HCT116 (cell line): ENCODE measurements at regions not wholly inside any gene's neighbourhood (a gene's known extent, or its start where the extent isn't known, plus 50 kb on each side); places are given as distances from the start of the nearest gene placed in this dataset.
"Not testable (repeated sequence)": the region's sequence is repeated elsewhere in the genome, so short reads cannot be mapped to it uniquely, and the experiment has no call there.

Source experiments
- ATAC-seq: fragments of 200-7000 bp; cut with Tn5 transposase; 2 replicates; pipeline ENCODE4 v1.9.1; 2020; ENCODE audit warnings: mild to moderate bottlenecking, moderate library complexity
- BruUV-seq: library from RNA; stranded (reverse); fragments of 400-500 nt; replicated peaks from 2 replicates; lab custom pipeline; 2021; lab: Mats Ljungman, UMichigan
- CTCF ChIA-PET: fragments of 300-600 bp; sonication (Branson Sonifier 250); formaldehyde crosslinking; loops from one replicate; lab custom pipeline; 2021; ENCODE audit warnings: antibody characterized with exemption; lab: Charles Lee
- POLR2A ChIA-PET: fragments of 300-600, 350-600 bp; sonication (Branson Sonifier 250); formaldehyde crosslinking; loops from one replicate; lab custom pipeline; 2021; ENCODE audit warnings: antibody characterized with exemption; lab: Charles Lee
- RAD21 ChIA-PET, 2 experiments: fragments of 300-600 bp; sonication (Branson Sonifier 250); formaldehyde crosslinking; loops; one replicate each; lab custom pipeline; 2023; ENCODE audit warnings: low total read pairs in 2 of 2; ENCODE audit not compliant: uncharacterized antibody in 2 of 2, unreplicated experiment in 2 of 2, low non-redundant PET in 1 of 2; lab: Charles Lee
- DNase-seq: peaks from one replicate; pipeline ENCODE4 v3.0.0-alpha.2; 2010; ENCODE audit warnings: low read depth, low spot score
- H2AFZ ChIP-seq: fragments of 200-600 bp; shearing (Covaris generic), sonication (generic); 2 replicates; pipeline ENCODE4 v1.6.1; 2017; ENCODE audit warnings: low read depth, mixed run types, mixed read lengths, antibody characterized with exemption, low read length; ENCODE audit not compliant: poor library complexity, severe bottlenecking
- H3K27ac ChIP-seq: 2 replicates; pipeline ENCODE4 v1.5.1; 2012; ENCODE audit warnings: low read depth, low read length
- H3K27me3 ChIP-seq: fragments of 200-600 bp; sonication (generic); 2 replicates; pipeline ENCODE4 v1.6.1; 2016; ENCODE audit warnings: mixed run types, low read length, mixed read lengths; ENCODE audit not compliant: insufficient read depth
- H3K36me3 ChIP-seq, 2 experiments: fragments of 200-500 bp in 1 of 2; fragments of 200-600 bp in 1 of 2; sonication (Bioruptor generic) in 1 of 2; sonication (generic) in 1 of 2; 2 replicates each; pipeline versions ENCODE4 v1.5.1 to v1.6.1; 2014 to 2016; ENCODE audit warnings: low read length in 2 of 2, inconsistent platforms in 1 of 2, mixed read lengths in 1 of 2, mixed run types in 1 of 2; ENCODE audit not compliant: insufficient read depth in 2 of 2, control insufficient read depth in 1 of 2
- H3K4me1 ChIP-seq, 2 experiments: fragments of 200-600 bp in 1 of 2; sonication (generic) in 1 of 2; 2 replicates each; pipeline versions ENCODE4 v1.5.1 to v1.6.1; 2012 to 2017; ENCODE audit warnings: low read length in 2 of 2, inconsistent platforms in 1 of 2, mild to moderate bottlenecking in 1 of 2, mixed read lengths in 1 of 2, mixed run types in 1 of 2, moderate library complexity in 1 of 2; ENCODE audit not compliant: insufficient read depth in 2 of 2, control insufficient read depth in 1 of 2
- H3K4me2 ChIP-seq: fragments of 200-600 bp; sonication (generic); 2 replicates; pipeline ENCODE4 v1.6.1; 2017; ENCODE audit warnings: mixed run types, low read length, mixed read lengths
- H3K4me3 ChIP-seq, 2 experiments: fragments of 200-600 bp in 1 of 2; sonication (generic) in 1 of 2; replicated peaks in 1 of 2; 2 replicates each; pipeline ENCODE4 v1.5.1; 2011 to 2016; ENCODE audit warnings: low read length in 2 of 2, control low read depth in 1 of 2, low read depth in 1 of 2, mild to moderate bottlenecking in 1 of 2, mixed read lengths in 1 of 2, mixed run types in 1 of 2
- H3K79me2 ChIP-seq: fragments of 200-600 bp; sonication (generic); 2 replicates; pipeline ENCODE4 v1.6.1; 2017; ENCODE audit warnings: mild to moderate bottlenecking, mixed run types, low read length, moderate library complexity, mixed read lengths; ENCODE audit not compliant: insufficient read depth
- H3K9ac ChIP-seq: fragments of 200-600 bp; sonication (generic); 2 replicates; pipeline ENCODE4 v1.6.1; 2016; ENCODE audit warnings: low read length, mixed read lengths
- H3K9me2 ChIP-seq: fragments of 200-600 bp; sonication (generic), shearing (Covaris generic); 2 replicates; pipeline ENCODE4 v1.6.1; 2017; ENCODE audit warnings: mixed run types, mild to moderate bottlenecking, moderate library complexity; ENCODE audit not compliant: insufficient read depth
- H3K9me3 ChIP-seq, 2 experiments: fragments of 200-500 bp in 1 of 2; fragments of 200-600 bp in 1 of 2; sonication (Bioruptor generic) in 1 of 2; sonication (generic) in 1 of 2; 2 replicates each; pipeline ENCODE4 v1.6.1; 2014 to 2017; ENCODE audit warnings: low read length in 2 of 2, mixed read lengths in 2 of 2, inconsistent platforms in 1 of 2, low read depth in 1 of 2, mild to moderate bottlenecking in 1 of 2, mixed run types in 1 of 2, moderate library complexity in 1 of 2; ENCODE audit not compliant: control insufficient read depth in 1 of 2, insufficient read depth in 1 of 2
- H4K20me1 ChIP-seq: fragments of 200-600 bp; sonication (generic), shearing (Covaris generic); 2 replicates; pipeline ENCODE4 v1.6.1; 2017; ENCODE audit warnings: mixed run types, mild to moderate bottlenecking, moderate library complexity; ENCODE audit not compliant: insufficient read depth
- intact Hi-C: fragments of 100-400 bp; cut with micrococcal nuclease; formaldehyde crosslinking; loops from 2 replicates; pipeline ENCODE4 v1.10.0; 2022

DNA sequence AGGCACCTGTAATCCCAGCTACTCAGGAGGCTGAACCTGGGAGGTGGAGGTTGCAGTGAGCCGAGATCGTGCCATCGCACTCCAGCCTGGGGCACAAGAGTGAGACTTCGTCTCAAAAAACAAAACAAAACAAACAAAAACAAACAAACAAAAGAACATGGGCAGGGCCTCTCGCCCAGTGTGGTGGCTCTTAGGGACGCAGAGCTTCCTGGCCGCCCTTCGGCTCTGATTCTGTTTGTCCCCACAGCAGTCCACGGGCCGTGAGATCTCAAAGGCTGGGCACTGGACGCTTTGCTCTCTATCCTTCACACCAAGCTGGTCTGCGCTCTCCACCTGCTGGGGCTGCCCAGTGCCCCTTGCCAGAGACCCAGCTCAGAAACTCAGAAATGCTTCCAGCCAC, 156.3 kb downstream of the LAT start:
- H2AFZ ChIP-seq, H3K9me3 ChIP-seq, H3K4me2 ChIP-seq, DNase-seq, RAD21 ChIA-PET, POLR2A ChIA-PET, H3K9me2 ChIP-seq, H4K20me1 ChIP-seq, ATAC-seq, intact Hi-C loops, H3K27me3 ChIP-seq, H3K4me1 ChIP-seq, CTCF ChIA-PET, H3K36me3 ChIP-seq, H3K4me3 ChIP-seq, H3K9ac ChIP-seq, H3K79me2 ChIP-seq, BruUV-seq, H3K27ac ChIP-seq: not testable (repeated sequence)

DNA sequence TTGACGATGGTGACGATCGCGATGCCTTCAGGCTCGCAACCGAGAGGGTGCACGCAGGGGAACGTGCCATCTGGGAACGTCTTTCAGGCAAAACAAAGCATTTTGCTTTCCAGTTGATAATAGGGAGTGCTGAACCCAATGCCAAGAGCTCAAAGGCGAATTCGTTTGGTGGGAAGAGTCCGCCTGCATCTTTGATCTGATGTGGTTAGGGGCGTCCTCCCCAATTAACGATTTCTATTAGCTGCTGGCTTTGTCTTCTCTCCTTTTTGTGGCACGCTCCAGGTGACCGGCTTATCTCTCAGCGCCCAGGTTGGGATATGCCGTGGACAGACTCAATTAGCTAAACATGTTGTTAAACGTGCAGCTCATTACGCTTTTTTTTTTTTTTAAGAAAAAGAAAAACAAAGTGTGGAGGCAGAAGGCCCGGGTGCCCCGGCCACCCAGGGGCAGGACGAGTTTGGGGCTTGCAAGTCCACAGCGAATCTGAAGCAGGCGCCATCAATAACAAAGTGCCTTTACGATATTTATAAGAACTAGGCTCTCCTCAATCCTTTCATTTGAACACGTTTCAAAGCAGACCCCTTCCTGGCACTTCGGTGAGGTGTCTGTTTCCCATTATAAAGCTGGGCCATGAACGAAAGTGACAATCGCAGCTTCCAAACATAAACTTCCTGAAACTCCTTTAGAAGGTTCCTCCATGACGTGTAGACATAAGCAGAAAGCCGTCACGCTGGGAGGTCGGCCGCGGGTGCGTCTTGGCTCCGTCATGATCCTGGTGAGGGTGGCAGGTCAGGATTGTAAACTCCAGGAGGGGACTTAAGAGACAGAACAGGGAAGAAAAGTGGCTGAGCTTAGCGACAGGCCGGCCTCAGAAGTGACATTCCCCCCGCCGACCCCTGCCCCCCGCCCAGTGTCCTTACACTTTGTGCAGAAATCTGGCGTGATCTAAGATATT, 155.3 kb downstream of the LAT start:
- not testable (repeated sequence) for H3K36me3 ChIP-seq, ATAC-seq

More for the DNA sequence above, 155.3 kb downstream of the LAT start:
- POLR2A ChIA-PET, CTCF ChIA-PET, H3K27me3 ChIP-seq, H3K9ac ChIP-seq, BruUV-seq, H3K79me2 ChIP-seq, H3K27ac ChIP-seq, H2AFZ ChIP-seq, intact Hi-C loops, H3K9me3 ChIP-seq, H3K9me2 ChIP-seq, H3K4me2 ChIP-seq, H3K4me1 ChIP-seq, DNase-seq, H3K4me3 ChIP-seq, H4K20me1 ChIP-seq, RAD21 ChIA-PET: not testable (repeated sequence)
